GM18951 (cell line): ENCODE measurements at regions not wholly inside any gene's neighbourhood (a gene's known extent, or its start where the extent isn't known, plus 50 kb on each side); places are given as distances from the start of the nearest gene placed in this dataset.

Source experiments
- POLR2A ChIP-seq: IDR thresholded peaks from 4 replicates; pipeline ENCODE4 v1.6.1; 2011; ENCODE audit warnings: mild to moderate bottlenecking; ENCODE audit not compliant: insufficient read length, insufficient read depth; ENCODE audit errors: extremely low read depth
- in situ Hi-C: fragments of 300-500 bp; cut with MboI; formaldehyde crosslinking; loops from one replicate; pipeline ENCODE4 v1.12.0; 2022; ENCODE audit warnings: low sequenced_read_pairs, mixed read lengths, inconsistent platforms; ENCODE audit not compliant: unreplicated experiment

GRCh38 chr22:49108636-49109315 is 718.9 kb downstream of the BRD1 start:
- TF ChIP-seq POLR2A: no peak
- in situ Hi-C loops: no loop called here

- in situ Hi-C loops: no loop called here
- TF ChIP-seq POLR2A: no peak
These were observed 719.6 kb downstream of the BRD1 start for GRCh38 chr22:49107961-49108530.

GRCh38 chr22:49107561-49107960 is 720.1 kb downstream of the BRD1 start:
- TF ChIP-seq POLR2A: no peak

GRCh38 chr22:49106842-49107152 is 720.9 kb downstream of the BRD1 start:
- in situ Hi-C loops: no loop called here
- TF ChIP-seq POLR2A: no peak

More at GRCh38 chr22:49107561-49107960, 720.1 kb downstream of the BRD1 start:
- in situ Hi-C loops: no loop called here

GRCh38 chr22:49106096-49106841 is 721.4 kb downstream of the BRD1 start:
- in situ Hi-C loops: no loop called here

GRCh38 chr22:49104434-49104833 is 723.2 kb downstream of the BRD1 start:
- no peak for TF ChIP-seq POLR2A

More at GRCh38 chr22:49106096-49106841, 721.4 kb downstream of the BRD1 start:
- no peak for TF ChIP-seq POLR2A

GRCh38 chr22:49103314-49104059 is 724.2 kb downstream of the BRD1 start:
- no peak for TF ChIP-seq POLR2A
- in situ Hi-C loops: no loop called here

More at GRCh38 chr22:49104434-49104833, 723.2 kb downstream of the BRD1 start:
- in situ Hi-C loops: no loop called here

GRCh38 chr22:49102367-49102766 is 725.3 kb downstream of the BRD1 start:
- in situ Hi-C loops: no loop called here
- TF ChIP-seq POLR2A: no peak

- TF ChIP-seq POLR2A: no peak
- in situ Hi-C loops: no loop called here
These were observed 725.8 kb downstream of the BRD1 start for GRCh38 chr22:49101873-49102272.

GRCh38 chr22:49101225-49101624 is 726.4 kb downstream of the BRD1 start:
- in situ Hi-C loops: no loop called here

GRCh38 chr22:49100773-49101172 is 726.9 kb downstream of the BRD1 start:
- TF ChIP-seq POLR2A: no peak
- in situ Hi-C loops: no loop called here

More at GRCh38 chr22:49101225-49101624, 726.4 kb downstream of the BRD1 start:
- TF ChIP-seq POLR2A: no peak

- in situ Hi-C loops: no loop called here
- no peak for TF ChIP-seq POLR2A
These were observed 727.4 kb downstream of the BRD1 start for GRCh38 chr22:49100316-49100715.

- in situ Hi-C loops: no loop called here
These were observed 728.1 kb downstream of the BRD1 start for GRCh38 chr22:49099496-49100124.

More at GRCh38 chr22:49099496-49100124, 728.1 kb downstream of the BRD1 start:
- TF ChIP-seq POLR2A: no peak
